ENCODE measurements at regions not wholly inside any gene's neighbourhood (a gene's known extent, or its start where the extent isn't known, plus 50 kb on each side); places are given as distances from the start of the nearest gene placed in this dataset.

DNA sequence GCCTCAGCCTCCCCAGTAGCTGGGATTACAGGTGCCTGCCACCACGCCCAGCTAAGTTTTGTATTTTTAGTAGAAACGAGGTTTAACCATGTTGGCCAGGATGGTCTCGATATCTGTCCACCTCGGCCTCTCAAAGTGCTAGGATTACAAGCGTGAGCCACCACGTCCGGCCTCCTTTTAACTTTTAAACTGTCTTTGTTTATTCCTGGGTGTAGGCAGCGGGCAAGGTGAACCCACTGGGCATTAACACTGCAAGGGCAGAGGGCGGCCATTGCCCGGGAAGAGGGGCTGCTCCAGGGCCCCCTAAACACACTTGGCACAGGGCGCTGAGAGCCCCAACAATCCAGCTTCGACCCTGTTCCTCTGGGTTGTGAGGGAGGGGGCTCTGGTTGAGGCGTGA lies 693.6 kb downstream of the BRD1 start:
- ATAC-seq (ENCODE audit: low FRiP score) (no peak), DNase-seq (ENCODE audit: low spot score) (no peak)
- TF ChIP-seq, protein P1, sequence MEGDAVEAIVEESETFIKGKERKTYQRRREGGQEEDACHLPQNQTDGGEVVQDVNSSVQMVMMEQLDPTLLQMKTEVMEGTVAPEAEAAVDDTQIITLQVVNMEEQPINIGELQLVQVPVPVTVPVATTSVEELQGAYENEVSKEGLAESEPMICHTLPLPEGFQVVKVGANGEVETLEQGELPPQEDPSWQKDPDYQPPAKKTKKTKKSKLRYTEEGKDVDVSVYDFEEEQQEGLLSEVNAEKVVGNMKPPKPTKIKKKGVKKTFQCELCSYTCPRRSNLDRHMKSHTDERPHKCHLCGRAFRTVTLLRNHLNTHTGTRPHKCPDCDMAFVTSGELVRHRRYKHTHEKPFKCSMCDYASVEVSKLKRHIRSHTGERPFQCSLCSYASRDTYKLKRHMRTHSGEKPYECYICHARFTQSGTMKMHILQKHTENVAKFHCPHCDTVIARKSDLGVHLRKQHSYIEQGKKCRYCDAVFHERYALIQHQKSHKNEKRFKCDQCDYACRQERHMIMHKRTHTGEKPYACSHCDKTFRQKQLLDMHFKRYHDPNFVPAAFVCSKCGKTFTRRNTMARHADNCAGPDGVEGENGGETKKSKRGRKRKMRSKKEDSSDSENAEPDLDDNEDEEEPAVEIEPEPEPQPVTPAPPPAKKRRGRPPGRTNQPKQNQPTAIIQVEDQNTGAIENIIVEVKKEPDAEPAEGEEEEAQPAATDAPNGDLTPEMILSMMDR (IDR thresholded peaks at IDR 0.05): no peak

DNA sequence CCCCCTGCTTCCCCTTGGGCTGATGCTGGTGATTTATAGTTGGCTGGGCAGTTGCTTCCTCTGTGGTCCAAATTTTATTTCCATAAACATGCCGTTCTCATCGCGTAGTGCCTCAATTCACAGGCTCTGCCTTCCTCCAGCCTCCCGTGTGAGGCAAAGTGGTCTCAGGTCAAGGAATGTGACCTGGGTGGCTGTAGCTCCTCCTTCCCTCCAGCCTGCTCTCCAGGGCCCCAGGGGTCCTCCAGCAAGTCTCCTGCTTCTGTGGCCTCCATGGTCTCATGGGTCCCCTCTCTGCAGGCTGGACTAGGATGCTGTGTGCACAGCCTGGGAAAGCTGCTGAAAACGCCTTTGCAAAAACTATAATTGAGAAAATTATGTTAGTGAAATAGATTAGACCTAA lies 694.1 kb downstream of the BRD1 start:
- DNase-seq (ENCODE audit: low spot score) (no peak), ATAC-seq (ENCODE audit: low FRiP score) (no peak)
- TF ChIP-seq, protein P1 (IDR thresholded peaks at IDR 0.05): no peak

DNA sequence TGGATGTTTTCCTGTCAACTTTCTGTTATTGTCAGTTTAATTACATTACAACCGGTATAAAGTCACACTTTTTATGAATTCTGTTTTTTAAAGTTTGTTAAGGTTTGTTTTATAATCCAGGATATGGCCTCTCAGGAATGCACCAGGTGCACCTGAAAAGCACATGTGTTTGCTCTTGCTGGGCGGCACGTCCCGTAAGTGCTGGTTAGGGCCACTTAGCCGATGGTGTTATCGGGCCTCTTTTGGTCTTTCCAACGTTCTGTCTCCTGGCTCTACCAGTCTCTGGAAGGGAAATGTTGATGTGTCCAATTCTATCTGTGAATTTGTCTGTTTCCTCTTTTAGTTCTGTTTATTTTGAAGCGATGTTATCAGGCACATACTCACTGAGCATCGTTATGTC lies 695.7 kb downstream of the BRD1 start:
- DNase-seq (ENCODE audit: low spot score): no peak
- TF ChIP-seq, protein P1 (IDR thresholded peaks at IDR 0.05): no peak
- ATAC-seq (ENCODE audit: low FRiP score): no peak

DNA sequence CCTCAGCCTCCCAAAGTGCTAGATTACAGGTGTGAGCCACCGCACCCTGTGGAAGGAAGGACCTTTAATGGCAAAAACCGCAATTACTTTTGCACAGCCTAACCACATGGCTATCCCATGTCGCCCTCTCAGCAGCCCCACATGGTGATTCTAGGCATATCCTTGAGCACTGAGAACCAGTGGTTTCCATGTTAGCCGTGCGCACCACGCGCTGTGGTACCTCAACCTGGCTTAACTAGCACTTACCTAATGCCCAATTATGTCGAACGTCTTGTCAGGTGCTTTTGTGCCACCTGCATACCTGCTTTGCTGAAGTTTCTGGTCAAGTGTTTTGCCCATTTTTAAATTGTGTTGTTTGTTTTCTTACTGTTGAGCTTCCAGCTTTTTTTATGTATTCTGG lies 697.9 kb downstream of the BRD1 start:
- DNase-seq (ENCODE audit: low spot score) (peak; percentile 16), ATAC-seq (ENCODE audit: low FRiP score) (no peak)
- TF ChIP-seq, protein P1 (IDR thresholded peaks at IDR 0.05): no peak

DNA sequence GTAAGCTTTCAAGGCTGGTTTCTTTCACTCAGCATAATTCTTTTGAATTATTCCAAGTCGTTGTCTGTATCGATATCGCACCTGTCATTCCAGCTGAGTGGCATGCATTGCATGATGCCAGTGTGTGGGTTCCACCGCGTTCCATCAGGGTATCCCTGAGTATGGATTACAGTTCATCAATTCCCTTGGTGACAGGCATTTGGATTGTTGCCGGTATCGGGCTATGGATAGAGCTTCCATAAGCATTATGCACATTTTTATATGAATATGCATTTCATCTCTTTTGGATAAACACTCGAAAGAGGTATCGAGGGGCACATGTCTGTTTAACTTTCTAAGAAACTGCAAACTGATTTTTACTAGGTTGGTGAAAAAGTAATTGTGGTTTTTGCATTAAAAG lies 698.8 kb downstream of the BRD1 start:
- DNase-seq (ENCODE audit: low spot score) (no peak), ATAC-seq (ENCODE audit: low FRiP score) (no peak)
- TF ChIP-seq, protein P1 (IDR thresholded peaks at IDR 0.05): no peak

DNA sequence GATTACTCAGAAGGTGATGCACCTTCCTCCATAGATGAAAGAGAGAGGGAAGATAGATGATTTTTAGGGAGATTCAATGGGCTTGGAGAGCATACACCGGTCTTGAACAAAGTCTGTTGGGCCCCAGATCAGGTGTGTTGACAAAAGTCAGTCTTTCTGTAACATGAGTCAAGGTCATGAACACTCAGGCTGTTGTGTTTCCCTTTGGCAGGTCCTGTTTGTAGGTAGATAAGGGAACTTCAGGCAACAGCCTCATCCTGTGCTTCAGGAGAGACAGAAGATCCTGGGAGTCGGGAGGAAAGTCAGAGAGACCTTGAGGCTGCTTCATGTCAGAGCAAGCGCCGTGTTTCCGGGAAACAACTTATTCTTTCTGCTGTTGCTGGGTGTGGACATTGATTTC lies 703.1 kb downstream of the BRD1 start:
- no peak for ATAC-seq (ENCODE audit: low FRiP score)
- TF ChIP-seq, protein P1 (IDR thresholded peaks at IDR 0.05): no peak
- DNase-seq (ENCODE audit: low spot score): no peak

DNA sequence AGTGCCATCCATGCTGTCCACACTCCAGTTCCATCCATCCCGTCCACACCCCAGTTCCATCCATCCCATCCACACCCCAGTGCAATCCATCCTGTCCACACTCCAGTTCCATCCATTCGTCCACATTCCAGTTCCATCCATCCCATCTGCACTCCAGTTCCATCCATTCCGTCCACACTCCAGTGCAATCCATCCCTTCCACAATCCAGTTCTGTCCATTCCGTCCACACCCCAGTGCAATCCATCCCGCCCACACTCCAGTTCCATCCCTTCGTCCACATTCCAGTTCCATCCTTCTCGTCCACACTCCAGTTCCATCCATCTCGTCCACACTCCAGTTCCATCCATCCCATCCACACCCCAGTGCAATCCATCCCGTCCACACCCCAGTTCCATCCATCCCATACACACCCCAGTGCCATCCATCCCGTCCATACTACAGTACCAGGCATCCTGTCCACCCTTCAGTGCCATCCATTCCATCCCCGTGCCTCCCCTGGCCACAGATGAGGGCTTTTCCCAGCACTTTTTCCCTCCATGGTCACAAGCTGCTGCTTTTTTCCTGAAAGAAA lies 704.0 kb downstream of the BRD1 start:
- ATAC-seq (ENCODE audit: low FRiP score): no peak
- DNase-seq (ENCODE audit: low spot score): no peak
- TF ChIP-seq, protein P1 (IDR thresholded peaks at IDR 0.05): no peak

All from omental fat pad (tissue), 3 donors.